ENCODE measurements at regions not wholly inside any gene's neighbourhood (a gene's known extent, or its start where the extent isn't known, plus 50 kb on each side); places are given as distances from the start of the nearest gene placed in this dataset.
"Not testable (repeated sequence)": the region's sequence is repeated elsewhere in the genome, so short reads cannot be mapped to it uniquely, and the experiment has no call there.

GRCh38 chr3:40753291-40753770, 228.6 kb downstream of the ZNF621 start:
- DNase-seq (ENCODE audit: low read depth) = no peak

- DNase-seq (ENCODE audit: low read depth) = no peak
Measured at GRCh38 chr3:40753951-40754350, 229.2 kb downstream of the ZNF621 start.

DNA sequence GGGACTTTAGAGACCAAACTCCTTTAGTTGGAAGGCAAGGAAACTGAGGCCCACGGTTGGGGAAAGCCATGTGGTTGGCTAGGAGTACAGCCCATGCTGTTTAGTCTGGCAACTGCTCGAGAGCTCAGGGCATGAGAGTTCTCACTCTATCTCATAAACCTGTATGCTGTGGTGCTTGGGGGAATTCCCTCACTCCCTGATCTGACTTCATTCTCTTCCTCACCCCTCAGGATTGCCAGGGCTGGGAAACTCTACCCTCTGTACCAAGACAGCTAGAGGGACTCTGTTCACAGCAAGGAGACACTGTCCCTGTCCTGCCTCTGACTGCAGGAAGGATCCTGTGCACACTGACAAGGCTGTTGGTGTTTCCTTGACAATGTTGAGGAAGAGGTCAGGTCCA, 230.2 kb downstream of the ZNF621 start:
- DNase-seq (ENCODE audit: low read depth) = no peak

DNA sequence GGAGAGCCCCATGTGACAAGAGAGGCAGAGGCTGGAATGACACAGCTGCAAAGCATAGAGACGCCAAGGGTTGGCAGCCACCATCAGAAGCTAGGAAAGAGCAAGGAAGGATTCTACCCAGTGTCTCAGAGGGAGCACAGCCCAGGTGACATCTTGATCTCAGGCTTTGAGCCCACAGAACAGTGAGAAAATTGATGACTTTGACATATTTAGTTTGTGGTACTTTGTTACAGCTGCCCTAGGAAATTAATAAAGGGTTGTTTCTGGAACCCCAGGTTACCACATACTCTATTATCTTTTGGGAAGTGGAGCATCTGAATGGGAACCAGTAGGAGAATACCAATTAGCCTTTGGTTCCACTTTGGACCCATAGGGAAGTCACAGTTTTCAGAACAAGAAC, 231.7 kb downstream of the ZNF621 start:
- DNase-seq (ENCODE audit: low read depth) = no peak

DNA sequence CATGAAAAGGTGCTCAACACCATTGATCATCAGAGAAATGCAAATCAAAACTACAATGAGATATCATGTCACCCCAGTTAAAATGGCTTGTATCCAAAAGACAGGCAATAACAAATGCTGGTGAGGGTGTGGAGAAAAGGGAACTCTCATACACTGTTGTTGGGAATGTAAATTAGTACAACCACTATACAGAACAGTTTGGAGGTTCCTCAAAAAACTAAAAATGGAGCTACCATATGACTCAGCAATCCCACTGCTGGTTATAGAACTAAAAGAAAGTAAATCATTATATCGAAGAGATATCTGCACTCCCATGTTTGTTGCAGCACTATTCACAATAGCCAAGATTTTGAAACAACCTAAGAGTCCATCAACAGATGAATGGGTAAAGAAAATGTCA, 238.0 kb downstream of the ZNF621 start:
- not testable (repeated sequence) for DNase-seq (ENCODE audit: low read depth)

DNA sequence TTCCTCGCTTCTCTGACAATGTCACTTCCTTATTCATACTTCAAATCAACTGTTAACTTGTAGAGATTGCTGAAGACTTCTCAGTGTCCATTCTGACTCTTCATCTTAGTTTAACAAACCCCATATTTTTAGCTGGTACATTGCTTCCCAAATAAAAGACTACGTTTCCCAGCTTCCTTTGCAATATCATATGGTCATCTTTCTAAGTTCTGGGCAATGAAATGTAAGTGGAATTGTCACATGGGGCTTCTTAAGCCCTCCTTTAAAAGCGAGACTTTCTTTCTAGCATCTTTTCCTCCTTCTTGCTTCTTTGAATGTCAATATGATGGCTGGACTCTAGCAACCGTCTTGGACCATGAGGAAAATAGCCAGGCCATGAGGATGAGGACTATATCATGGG, 239.0 kb downstream of the ZNF621 start:
- DNase-seq (ENCODE audit: low read depth) = no peak

GRCh38 chr3:40764747-40765146, 240.0 kb downstream of the ZNF621 start:
- DNase-seq (ENCODE audit: low read depth) = no peak

DNA sequence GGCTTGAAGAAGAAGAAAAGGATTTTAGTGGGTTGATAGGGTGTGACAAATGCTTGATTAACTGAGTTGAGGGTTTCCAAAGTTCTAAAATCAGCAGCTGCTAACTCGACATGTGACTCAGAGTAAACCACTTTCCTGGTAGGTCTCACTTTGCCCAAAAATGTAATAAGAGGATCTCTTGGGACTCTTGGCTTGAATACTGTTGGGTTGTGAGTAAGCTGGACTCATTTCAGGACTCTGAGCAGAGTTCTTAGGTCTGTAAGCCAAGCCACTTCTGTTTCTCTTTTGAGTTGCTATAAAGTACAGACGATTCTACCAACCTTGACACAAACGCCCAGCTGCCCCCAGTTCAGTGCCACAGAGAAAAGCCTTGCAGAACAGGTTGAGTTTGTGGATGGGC, 241.1 kb downstream of the ZNF621 start:
- no peak for DNase-seq (ENCODE audit: low read depth)

- DNase-seq (ENCODE audit: low read depth) = no peak
Measured at GRCh38 chr3:40766396-40766795, 241.6 kb downstream of the ZNF621 start.

GRCh38 chr3:40768046-40768445, 243.3 kb downstream of the ZNF621 start:
- DNase-seq (ENCODE audit: low read depth) = no peak

GRCh38 chr3:40768536-40768935, 243.8 kb downstream of the ZNF621 start:
- no peak for DNase-seq (ENCODE audit: low read depth)

- DNase-seq (ENCODE audit: low read depth) = no peak
Measured at GRCh38 chr3:40770061-40770460, 245.3 kb downstream of the ZNF621 start.

DNA sequence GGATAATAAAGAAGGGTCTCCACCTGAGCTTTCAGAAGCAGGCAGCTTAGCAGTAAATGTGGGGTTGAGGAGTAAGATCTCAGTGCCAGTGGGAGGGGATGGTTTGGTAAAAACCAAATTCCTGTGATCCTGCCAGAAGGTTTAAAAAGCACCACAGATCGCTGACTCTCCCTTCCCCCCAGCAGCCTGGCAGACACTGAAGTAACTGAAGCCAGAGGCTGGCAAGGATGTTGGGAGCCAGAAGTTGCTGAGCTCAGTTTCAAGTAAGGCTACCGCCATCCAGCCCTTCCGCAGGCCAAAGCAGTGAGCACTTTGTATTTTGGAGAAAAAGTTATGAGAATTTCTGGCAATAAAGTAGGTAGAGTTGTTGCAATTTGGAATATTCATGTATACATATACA, 246.4 kb downstream of the ZNF621 start:
- no peak for DNase-seq (ENCODE audit: low read depth)

DNA sequence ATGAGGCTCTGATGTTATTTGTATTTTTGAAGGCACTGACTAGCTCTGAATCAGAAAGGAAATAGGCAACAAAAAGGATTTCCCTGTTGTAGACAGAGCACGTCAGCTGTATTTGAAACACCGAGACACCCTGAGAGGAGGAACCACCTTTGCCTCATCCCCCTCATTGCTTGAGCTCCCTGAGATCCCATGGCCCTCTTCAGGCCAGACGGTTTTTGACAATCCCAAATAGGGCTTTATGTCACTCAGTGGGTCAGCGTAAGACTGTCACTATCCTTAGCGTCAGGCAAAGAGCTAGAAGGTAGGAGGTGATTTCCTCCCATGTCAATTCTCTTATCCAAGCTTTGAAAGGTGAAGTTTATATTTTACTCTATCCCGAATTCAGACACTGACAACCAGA, 254.3 kb downstream of the ZNF621 start:
- no peak for DNase-seq (ENCODE audit: low read depth)

- no peak for DNase-seq (ENCODE audit: low read depth)
Measured at GRCh38 chr3:40780291-40780924, 255.6 kb downstream of the ZNF621 start.

GRCh38 chr3:40780925-40781406, 256.2 kb downstream of the ZNF621 start:
- no peak for DNase-seq (ENCODE audit: low read depth)

- no peak for DNase-seq (ENCODE audit: low read depth)
Measured at GRCh38 chr3:40782111-40782721, 257.5 kb downstream of the ZNF621 start.

DNA sequence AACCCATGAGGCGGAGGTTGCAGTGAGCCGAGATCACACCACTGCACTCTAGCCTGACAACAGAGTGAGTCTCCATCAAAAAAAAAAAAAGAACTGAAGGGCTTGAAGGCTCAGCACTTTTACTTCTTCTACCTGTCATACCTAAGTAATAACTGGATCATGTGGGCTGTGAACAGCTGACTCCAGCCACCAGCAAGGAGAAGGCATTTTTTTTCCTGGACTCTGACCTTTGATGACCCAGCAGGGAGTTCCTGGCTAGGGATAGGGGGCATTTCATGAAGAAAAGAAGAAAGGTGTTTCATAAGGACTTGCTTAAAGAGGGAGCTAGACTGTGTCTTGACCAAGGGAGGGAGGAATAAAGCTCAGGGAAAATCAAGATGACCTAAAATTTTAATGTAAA, 266.0 kb downstream of the ZNF621 start:
- no peak for DNase-seq (ENCODE audit: low read depth)

DNA sequence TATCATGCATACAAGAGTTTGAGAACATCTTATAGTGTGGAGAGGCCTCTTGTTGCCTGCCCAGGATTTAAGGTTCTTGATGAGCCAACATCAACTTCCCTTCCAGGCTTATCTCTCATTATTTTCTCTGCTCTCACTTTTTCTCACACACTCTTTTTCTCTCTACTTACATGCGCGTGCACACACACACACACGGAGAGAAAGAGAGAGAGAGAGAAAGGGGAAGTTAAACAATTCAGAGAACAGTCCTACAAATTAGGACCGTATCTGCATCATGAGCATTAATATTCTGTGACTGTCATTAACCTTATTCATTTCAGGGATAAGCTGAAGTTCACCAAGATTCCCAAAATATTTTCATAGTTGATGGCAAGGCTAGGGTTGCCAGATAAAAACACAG, 269.0 kb downstream of the ZNF621 start:
- no peak for DNase-seq (ENCODE audit: low read depth)

DNA sequence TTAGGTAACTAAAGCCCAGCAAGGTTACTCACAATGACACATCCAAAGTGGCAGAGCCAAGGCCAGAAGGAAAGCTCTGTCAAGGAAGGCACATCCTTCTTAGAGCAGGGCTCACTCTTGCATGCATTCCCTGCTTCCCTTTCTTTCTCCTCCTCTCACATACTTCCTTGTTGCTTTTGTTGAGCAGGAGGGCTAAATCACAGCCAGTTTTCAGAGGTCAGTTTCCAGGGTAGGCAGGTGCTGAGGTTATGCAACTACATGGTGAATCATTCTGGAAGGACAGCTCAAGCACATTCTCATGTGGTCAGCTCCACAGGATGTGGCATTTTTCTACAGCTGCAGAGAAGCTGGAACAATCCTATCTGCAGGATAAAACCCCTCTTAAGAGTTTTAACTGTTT, 275.6 kb downstream of the ZNF621 start:
- no peak for DNase-seq (ENCODE audit: low read depth)

DNA sequence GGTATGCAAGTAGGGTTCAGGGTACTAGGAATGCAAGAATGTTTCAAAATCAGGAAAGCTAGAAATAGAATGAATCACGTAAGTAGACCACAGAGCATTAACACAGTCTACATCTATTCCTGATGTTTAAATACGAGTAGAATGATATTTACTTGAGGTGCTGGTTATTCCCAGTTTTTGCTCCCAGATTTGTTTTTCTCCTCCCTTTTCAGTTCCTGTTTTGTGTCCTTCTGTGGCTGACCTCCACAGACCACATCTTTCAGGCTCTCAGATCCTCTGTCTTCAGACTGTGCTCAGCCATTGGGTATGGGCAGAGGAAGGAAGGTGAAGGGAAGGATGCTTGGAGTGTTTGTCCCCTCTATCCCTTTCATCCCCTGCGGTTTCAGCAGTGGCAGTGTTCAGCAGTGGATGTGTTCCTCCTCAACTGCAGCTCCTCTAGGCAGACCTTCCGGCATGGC, 276.6 kb downstream of the ZNF621 start:
- no peak for DNase-seq (ENCODE audit: low read depth)

DNA sequence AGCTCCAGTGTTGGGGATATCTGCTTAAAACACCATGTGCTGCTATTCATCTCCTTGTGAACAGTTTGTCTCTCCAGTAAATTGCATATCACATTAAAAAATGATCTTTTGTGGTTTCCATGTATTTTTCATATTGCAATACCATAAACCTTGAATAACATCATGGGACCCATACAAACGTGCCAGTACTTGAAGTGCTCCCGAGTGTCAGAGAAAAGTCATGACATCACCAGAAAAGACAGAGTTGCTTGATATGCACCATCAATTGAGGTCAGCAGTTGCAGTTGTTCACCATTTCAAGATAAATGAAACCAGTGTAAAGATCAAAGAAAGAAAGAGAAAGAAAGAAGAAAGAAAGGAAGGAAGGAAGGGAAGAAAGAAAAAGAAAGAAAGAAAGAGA, 278.6 kb downstream of the ZNF621 start:
- no peak for DNase-seq (ENCODE audit: low read depth)

- DNase-seq (ENCODE audit: low read depth) = no peak
Measured at GRCh38 chr3:40805456-40805855, 280.7 kb downstream of the ZNF621 start.

DNA sequence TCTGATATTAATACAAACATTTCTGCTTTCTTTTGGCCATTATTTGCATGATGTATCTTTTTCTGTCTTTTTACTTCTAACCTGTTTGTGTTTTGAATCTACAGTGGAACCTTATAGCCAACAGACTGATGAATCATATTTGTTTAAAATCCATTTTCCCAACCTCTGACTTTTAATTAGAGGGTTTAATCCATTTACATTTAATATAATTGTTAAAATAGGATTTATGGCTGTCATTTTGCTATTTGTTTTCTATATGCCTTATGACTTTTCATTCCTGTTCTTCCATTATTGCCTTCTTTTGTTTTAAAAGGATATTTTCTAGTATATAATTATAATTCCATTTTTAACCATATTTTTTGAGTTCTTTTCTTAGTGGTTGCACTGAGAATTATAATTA, 286.1 kb downstream of the ZNF621 start:
- no peak for DNase-seq (ENCODE audit: low read depth)

Measured in stimulated activated CD8-positive, alpha-beta memory T cell treated with anti-CD3 and anti-CD28 coated beads, Interleukin-15, amount 100 ng/mL, for 1 hour (primary cell).